RWPE1 (cell line): ENCODE measurements at regions not wholly inside any gene's neighbourhood (a gene's known extent, or its start where the extent isn't known, plus 50 kb on each side); places are given as distances from the start of the nearest gene placed in this dataset.

Experiments
- CTCF ChIA-PET: fragments of 350-600 bp; sonication (Branson Sonifier 250); formaldehyde crosslinking; extraction: SDS; loops from one replicate; lab custom pipeline; 2021; lab: Yijun Ruan, JAX
- POLR2A ChIA-PET: fragments of 400-600 bp; formaldehyde crosslinking; extraction: SDS; loops from one replicate; lab custom pipeline; 2020; ENCODE audit warnings: antibody characterized with exemption; ENCODE audit not compliant: low non-redundant PET; lab: Yijun Ruan, JAX
- DNase-seq: peaks from one replicate; pipeline ENCODE4 v3.0.0; 2012; ENCODE audit warnings: low spot score
- H3K27ac ChIP-seq: fragments of 450-650 bp; 2 replicates; pipeline ENCODE4 v1.5.1; 2017
- TF ChIP-seq, protein P1 (sequence below): fragments of 450-650 bp; conservative IDR thresholded peaks from 2 replicates; pipeline ENCODE4 v1.5.1; 2017; ENCODE audit warnings: low read depth, mild to moderate bottlenecking

DNA sequence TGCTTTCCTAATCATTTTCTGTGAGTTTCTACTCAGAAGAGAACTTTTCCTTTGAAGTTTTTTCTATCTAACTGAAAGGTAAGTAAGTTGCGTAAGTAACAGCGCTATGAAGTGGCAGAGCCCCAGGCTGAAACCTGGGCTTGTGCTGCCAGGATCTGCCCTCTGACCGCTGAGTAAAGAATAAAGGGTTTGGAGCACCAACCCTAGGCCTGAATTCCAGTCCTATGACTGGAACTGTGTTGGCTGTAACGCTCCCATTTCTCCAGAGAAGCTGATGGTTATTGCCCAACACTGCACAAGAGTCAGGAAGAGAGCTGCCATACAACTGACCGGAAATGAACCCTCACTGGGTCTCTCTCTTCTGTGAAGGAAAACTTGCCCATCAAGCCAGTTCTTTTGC, 87.0 kb downstream of the FOXB1 start:
- POLR2A ChIA-PET, result no interaction called here
- TF ChIP-seq, protein P1, sequence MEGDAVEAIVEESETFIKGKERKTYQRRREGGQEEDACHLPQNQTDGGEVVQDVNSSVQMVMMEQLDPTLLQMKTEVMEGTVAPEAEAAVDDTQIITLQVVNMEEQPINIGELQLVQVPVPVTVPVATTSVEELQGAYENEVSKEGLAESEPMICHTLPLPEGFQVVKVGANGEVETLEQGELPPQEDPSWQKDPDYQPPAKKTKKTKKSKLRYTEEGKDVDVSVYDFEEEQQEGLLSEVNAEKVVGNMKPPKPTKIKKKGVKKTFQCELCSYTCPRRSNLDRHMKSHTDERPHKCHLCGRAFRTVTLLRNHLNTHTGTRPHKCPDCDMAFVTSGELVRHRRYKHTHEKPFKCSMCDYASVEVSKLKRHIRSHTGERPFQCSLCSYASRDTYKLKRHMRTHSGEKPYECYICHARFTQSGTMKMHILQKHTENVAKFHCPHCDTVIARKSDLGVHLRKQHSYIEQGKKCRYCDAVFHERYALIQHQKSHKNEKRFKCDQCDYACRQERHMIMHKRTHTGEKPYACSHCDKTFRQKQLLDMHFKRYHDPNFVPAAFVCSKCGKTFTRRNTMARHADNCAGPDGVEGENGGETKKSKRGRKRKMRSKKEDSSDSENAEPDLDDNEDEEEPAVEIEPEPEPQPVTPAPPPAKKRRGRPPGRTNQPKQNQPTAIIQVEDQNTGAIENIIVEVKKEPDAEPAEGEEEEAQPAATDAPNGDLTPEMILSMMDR, result no peak
- H3K27ac ChIP-seq, result peak overlapping the region; percentile 79
- CTCF ChIA-PET, result interaction anchor here (0.5 to 1.5 kb wide), 4 partner anchors 48 to 562 kb away, joined by 3 to 4 read pairs (median 4); no protein-coding TSS in a partner anchor
- peak; percentile 97 for DNase-seq

DNA sequence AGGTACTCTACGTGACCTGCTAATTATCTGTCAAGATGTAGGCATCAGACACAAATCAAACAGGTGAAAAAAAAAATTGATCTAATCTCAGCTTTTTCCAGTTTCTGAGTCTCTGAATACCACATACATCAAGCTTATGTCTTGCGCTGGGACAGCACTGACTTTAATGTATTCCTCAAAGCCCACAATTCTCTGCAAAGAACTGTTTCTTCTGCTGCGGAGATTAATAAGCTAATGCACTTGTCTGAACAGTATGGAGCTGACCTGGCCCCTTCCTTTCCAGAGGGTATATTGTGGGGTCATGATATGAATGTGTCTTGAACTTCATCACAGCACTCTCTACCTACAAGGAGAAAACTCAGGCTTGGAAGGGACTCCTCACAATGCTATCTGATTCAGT, 87.8 kb downstream of the FOXB1 start:
- no peak overlapping the region for H3K27ac ChIP-seq
- ChIA-PET POLR2A (no interaction called here), CTCF (interaction anchor here (0.5 to 1.5 kb wide), 3 partner anchors 47 to 563 kb away, joined by 3 to 4 read pairs (median 3); no protein-coding TSS in a partner anchor)
- no peak for DNase-seq
- TF ChIP-seq, protein P1, result no peak

DNA sequence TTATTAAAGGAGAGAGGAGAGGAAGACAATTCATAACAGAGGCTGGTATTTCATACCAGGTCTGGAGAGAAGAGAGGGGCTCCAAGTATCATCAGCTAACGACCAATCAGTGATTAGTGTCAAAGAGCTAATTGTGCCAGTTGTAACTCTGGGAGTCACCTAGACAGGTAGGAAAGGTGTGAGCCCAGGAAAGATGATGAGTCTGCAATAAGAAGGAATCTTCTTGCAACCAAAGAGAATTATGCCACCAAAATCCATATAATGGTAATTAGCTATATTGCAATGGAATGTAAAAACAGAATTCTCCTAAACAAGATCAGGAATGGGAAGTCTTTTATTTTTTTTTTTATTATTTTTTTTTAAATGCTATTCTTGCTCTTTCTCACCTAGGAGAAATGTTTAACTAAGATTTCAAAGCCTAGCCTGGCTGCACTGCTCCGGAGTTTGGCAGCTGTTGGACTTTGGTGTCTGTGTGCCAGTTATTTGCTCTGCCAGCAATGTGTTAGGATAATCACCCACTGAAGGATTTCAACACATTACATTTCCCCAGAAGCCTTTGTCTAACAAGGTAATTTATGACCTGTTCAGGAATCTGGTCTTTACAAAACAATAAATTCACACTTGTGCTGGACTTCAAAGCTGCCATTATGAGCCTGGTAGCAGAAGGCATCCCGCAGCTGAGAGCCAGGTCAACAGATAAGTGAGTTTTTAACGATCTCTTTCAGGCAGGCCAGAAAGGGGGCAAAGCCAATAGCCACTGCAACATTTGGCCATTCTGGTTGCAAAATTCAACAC, 89.4 kb downstream of the FOXB1 start:
- peak overlapping the region; percentile 82 for H3K27ac ChIP-seq
- TF ChIP-seq, protein P1, result no peak
- POLR2A ChIA-PET, result no interaction called here
- CTCF ChIA-PET, result interaction anchor here (0.6 kb wide), 2 partner anchors 303 to 350 kb away, joined by 3 read pairs; no protein-coding TSS in a partner anchor
- DNase-seq, result peak; percentile 41

DNA sequence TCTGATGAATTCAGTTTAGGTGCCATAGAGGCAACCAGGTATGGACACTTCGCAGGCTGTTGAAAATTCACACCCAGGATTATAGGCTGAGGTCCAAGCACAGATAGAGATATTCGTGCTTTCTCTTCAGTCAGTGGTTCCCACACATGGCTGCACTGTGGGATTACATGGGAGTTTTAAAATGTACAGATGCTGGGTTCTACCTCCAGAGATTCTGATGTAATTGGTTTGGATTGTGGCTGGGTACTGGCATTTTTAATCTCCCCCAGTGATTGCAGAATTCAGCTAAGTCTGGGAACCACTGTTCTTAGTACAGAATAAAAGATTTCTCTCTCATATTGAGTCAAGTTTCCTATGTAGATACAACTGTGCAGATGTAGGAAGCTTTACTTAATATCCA, 91.6 kb downstream of the FOXB1 start:
- ChIA-PET POLR2A (no interaction called here), CTCF (no interaction called here)
- no peak for DNase-seq
- TF ChIP-seq, protein P1, result no peak
- no peak overlapping the region for H3K27ac ChIP-seq

DNA sequence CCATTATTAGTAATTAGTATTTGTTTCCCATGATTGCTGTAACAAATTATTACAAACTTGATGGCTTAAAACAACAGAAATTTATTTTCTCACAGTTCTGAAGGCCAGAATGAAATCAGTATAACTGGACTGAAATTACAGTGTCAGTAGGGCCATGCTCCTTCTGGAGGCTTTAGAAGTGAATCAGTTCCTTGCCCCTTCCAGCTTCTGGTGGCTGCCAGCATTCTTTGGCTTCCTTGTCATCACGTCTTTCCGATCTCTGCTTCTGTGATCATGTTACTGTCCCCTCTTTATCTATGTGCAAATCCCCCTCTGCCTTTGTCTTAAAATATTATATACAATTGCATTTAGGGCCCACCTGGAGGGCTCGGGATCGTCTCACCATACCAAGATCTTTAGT, 92.0 kb downstream of the FOXB1 start:
- TF ChIP-seq, protein P1, result no peak
- no peak overlapping the region for H3K27ac ChIP-seq
- DNase-seq, result no peak
- ChIA-PET POLR2A (no interaction called here), CTCF (no interaction called here)

DNA sequence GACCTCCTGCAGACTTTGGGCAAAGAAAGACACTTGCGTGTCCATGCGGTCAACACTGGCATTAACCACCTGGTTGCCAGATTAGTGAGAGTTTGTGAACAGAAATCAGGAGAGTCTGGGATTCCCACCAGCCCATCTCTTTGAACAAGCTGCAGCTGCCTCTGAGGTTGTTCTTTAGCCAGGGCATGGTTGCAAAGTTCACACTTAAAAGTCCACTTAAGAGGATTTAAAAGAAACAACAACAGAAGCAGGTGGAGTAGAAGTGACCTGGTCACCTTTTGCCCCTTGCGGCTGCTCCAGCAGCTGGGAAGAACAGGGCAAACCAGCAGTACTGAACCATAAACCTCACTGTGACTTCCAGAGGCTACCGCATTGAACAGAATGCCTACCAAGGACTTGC, 97.3 kb downstream of the FOXB1 start:
- H3K27ac ChIP-seq, result no peak overlapping the region
- ChIA-PET POLR2A (no interaction called here), CTCF (no interaction called here)
- no peak for DNase-seq
- TF ChIP-seq, protein P1, result no peak
